ENCODE measurements at regions not wholly inside any gene's neighbourhood (a gene's known extent, or its start where the extent isn't known, plus 50 kb on each side); places are given as distances from the start of the nearest gene placed in this dataset.

GRCh38 chr5:176727983-176728675, 80.8 kb downstream of the TSPAN17 start:
- intact Hi-C loops (cut with micrococcal nuclease) = no loop called here
- peaks cover 3% of the 10 kb centered on the region for H3K4me1 Mint-ChIP-seq
- no peak for DNase-seq
- no peak overlapping the region for H3K27ac Mint-ChIP-seq
- H3K36me3 Mint-ChIP-seq (ENCODE audit: low read depth) = no peaks in the 10 kb centered on the region
- H3K9me3 Mint-ChIP-seq = no peaks in the 10 kb centered on the region
- no peak overlapping the region for H3K4me3 Mint-ChIP-seq
- peaks cover 24% of the 10 kb centered on the region for H3K27me3 Mint-ChIP-seq

- no peaks in the 10 kb centered on the region for H3K9me3 Mint-ChIP-seq
These were observed 81.5 kb upstream of the UNC5A start for GRCh38 chr5:176728831-176729251.

GRCh38 chr5:176730815-176731475, 79.4 kb upstream of the UNC5A start:
- peaks cover 12% of the 10 kb centered on the region for H3K27me3 Mint-ChIP-seq
- no peak for DNase-seq
- H3K36me3 Mint-ChIP-seq (ENCODE audit: low read depth) = no peaks in the 10 kb centered on the region
- no peak overlapping the region for H3K4me3 Mint-ChIP-seq
- H3K4me1 Mint-ChIP-seq = no peaks in the 10 kb centered on the region
- intact Hi-C loops (cut with micrococcal nuclease) = no loop called here
- H3K27ac Mint-ChIP-seq = no peak overlapping the region
- no peaks in the 10 kb centered on the region for H3K9me3 Mint-ChIP-seq

More at GRCh38 chr5:176728831-176729251, 81.5 kb upstream of the UNC5A start:
- H3K4me3 Mint-ChIP-seq = no peak overlapping the region
- H3K27me3 Mint-ChIP-seq = peaks cover 21% of the 10 kb centered on the region
- intact Hi-C loops (cut with micrococcal nuclease) = no loop called here
- no peaks in the 10 kb centered on the region for H3K4me1 Mint-ChIP-seq
- H3K36me3 Mint-ChIP-seq (ENCODE audit: low read depth) = no peaks in the 10 kb centered on the region
- no peak overlapping the region for H3K27ac Mint-ChIP-seq
- DNase-seq = no peak

DNA sequence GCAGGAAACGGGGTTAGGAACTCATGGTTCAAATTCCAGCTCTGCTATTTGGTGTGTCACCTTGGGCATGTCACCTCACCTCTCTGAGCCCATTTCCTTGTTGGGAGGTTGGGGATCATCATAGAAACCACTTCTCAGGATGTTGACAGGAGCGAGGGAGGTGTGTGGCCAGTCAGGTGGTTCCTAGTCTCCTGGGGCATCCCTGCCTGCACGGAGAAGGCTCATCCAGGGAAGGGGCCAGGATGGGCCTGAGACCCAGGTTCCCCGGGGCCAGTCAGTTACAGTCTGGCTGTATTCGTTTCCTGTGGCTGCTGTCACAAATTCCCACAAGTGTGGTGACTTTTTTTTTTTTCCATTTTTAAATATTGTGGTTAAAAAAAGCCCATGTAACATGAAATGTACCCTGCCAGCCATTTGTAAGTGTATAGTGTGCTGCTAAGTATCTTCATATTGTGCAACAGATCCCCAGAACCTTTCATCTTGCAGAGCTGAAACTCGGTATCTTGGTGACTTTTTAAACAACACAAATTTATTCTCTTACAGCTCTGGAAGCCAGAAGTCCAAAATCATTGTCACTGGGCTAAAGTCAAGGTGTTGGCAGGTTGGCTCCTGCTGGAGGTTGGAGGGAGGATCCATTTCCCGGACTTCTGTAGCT, 78.7 kb upstream of the UNC5A start:
- Mint-ChIP-seq H3K4me3 (no peak overlapping the region), H3K27me3 (peaks cover 10% of the 10 kb centered on the region), H3K9me3 (no peaks in the 10 kb centered on the region), H3K36me3 (ENCODE audit: low read depth) (no peaks in the 10 kb centered on the region), H3K27ac (no peak overlapping the region), H3K4me1 (no peaks in the 10 kb centered on the region)
- intact Hi-C loops (cut with micrococcal nuclease) = no loop called here
- no peak for DNase-seq

- H3K4me1 Mint-ChIP-seq = no peaks in the 10 kb centered on the region
- H3K27me3 Mint-ChIP-seq = peaks cover 10% of the 10 kb centered on the region
- intact Hi-C loops (cut with micrococcal nuclease) = no loop called here
- no peak for DNase-seq
- H3K36me3 Mint-ChIP-seq (ENCODE audit: low read depth) = no peaks in the 10 kb centered on the region
- no peaks in the 10 kb centered on the region for H3K9me3 Mint-ChIP-seq
- H3K27ac Mint-ChIP-seq = no peak overlapping the region
- no peak overlapping the region for H3K4me3 Mint-ChIP-seq
These were observed 78.1 kb upstream of the UNC5A start for GRCh38 chr5:176732306-176732705.

DNA sequence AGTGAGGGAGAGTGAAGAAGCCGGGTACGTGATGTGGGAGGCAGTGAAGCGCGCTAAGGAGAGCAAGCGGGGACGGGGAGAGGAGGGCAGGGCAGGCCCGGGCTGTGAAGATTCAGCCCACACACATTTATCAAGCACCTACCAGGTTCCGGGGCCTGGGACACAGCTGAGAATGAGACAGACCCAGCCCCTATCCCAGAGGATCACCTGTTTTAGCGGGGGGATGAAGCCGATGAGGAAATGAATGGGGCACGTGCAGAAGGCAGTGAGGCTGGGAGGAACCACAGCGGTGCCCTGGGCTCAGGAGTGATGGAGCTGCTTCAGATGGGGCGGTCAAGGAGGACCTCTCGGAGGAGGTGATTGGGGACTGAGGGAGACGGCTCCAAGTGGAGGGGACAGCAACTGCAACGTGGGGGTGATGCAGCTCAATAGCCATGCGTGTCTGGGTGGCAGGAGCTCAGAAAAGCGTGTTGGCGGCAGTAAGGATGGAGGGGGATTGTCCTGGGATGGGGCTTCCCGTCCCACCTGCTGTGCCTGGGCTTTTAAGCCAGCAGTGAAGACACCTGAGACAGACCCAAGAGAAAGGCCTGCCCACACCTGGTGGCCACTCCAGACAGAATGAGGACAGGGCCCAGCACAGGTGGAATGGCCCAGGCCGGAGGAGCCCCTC, 77.5 kb upstream of the UNC5A start:
- intact Hi-C loops (cut with micrococcal nuclease) = no loop called here
- Mint-ChIP-seq H3K4me3 (no peak overlapping the region), H3K9me3 (no peaks in the 10 kb centered on the region), H3K27me3 (peaks cover 10% of the 10 kb centered on the region), H3K36me3 (ENCODE audit: low read depth) (no peaks in the 10 kb centered on the region), H3K4me1 (no peaks in the 10 kb centered on the region), H3K27ac (no peak overlapping the region)
- no peak for DNase-seq

DNA sequence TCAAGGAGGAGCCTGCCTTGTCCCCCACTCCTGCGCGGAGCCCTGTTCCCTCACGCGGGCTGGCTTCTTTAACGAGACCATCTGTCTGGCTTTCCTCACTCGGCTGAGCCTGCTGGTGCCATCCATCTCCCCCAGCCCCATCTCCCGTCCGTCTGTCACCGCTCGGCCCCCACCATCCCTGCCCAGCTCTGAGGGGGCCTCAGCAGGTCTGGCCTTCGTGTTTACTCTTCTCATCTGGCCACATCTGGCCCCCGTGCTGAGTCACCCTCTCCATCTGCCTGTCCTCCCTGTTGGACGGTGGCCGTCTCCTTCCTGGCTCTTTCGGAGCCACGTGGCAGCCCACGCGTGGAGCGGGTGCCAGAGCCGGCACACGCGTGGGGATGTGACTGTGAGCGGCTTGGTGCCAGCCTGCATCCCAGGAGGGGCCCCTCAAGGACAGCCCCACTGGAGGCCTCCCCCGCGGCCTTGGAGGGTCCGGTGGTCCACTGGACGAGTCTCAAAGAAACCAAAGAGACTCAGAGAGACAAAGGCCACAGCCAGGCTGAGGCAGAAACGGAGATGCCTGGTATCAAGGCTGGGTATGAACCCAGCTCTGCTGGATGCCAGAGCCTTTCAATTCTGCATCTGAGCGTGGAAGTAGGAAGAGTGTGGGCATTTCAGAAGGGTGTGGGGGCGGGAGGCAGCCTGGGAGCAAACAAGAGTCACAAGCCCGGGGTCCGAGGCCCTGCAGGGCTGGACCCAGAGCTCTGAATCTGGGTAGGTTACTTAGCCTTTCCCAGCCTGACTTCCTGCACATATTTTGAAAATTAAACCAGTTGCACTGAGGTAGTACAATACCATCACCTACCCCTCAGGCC, 76.7 kb upstream of the UNC5A start:
- peaks cover 14% of the 10 kb centered on the region for H3K27me3 Mint-ChIP-seq
- H3K9me3 Mint-ChIP-seq = no peaks in the 10 kb centered on the region
- no peak for DNase-seq
- intact Hi-C loops (cut with micrococcal nuclease) = no loop called here
- H3K36me3 Mint-ChIP-seq (ENCODE audit: low read depth) = no peaks in the 10 kb centered on the region
- H3K4me1 Mint-ChIP-seq = no peaks in the 10 kb centered on the region
- H3K4me3 Mint-ChIP-seq = no peak overlapping the region
- no peak overlapping the region for H3K27ac Mint-ChIP-seq

DNA sequence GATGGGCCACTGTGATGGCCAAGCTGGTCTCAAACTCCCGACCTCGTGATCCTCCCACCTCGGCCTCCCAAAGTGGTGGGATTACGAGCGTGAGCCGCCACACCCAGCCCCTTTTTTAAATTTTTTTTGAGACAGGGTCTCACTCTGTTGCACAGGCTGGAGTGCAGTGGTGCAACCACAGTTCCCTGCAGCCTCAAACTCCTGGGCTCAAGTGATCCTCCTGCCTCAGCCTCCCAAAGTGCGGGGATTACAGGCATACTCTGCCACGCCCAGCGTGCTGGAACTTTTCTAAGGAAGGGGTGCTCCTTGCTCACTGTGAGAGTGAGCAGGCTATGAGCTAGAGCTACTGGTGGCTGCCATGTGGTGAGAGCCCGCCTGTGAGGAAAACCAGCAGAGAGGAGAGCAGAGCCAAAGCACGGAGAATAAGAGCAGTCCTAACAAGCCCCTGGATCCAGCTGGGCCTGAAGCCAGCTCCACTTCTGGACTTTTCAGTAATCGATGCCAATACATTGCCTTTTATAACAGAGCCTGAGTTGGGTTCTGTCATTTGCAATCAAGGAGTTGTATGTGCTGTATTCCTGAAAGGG, 75.5 kb upstream of the UNC5A start:
- Mint-ChIP-seq H3K36me3 (ENCODE audit: low read depth) (no peaks in the 10 kb centered on the region), H3K4me1 (no peaks in the 10 kb centered on the region), H3K27me3 (peaks cover 24% of the 10 kb centered on the region), H3K4me3 (no peak overlapping the region), H3K27ac (no peak overlapping the region), H3K9me3 (no peaks in the 10 kb centered on the region)
- intact Hi-C loops (cut with micrococcal nuclease) = no loop called here
- no peak for DNase-seq

DNA sequence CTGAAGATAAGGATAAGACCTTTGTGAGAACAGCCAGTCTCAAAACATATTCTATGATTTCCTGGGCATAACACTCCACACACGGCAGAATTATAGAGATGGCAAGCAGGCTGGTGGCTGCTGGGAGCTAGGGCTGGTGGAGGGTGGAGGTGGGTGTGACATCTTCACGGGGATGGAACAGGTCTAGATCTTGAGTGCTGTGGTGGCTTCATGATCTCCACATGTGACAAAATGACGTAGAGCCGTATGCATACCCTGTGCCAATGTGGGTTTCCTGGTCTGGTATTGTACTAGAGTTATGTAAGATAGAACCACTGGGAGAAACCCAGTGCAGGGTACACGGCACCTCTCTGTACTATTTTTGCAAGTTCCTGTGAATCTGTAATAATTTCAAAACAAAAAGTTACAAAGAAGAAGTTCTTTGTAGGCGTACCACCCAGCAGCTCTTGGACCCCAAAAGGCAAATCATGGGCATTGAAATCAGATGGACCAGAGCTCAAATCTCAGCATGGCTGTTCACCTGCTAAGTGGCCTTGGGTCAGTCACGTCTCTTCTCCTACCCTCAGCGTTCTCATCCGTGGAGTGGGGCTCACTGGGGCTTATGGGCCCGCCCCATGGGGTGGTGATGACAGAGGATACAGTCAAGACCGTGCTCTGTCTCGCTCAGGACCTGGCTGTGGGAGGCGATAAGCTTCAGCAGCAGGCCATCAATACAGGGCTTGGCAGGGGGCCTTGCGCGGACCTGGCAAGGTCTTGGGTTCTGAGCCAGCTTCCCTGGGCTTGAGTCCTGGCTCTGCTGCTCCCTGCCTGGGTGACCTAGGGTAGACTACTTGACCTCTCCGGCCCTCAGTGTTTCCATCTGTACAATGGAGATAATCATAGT, 74.7 kb upstream of the UNC5A start:
- peaks cover 25% of the 10 kb centered on the region for H3K27me3 Mint-ChIP-seq
- DNase-seq = no peak

DNA sequence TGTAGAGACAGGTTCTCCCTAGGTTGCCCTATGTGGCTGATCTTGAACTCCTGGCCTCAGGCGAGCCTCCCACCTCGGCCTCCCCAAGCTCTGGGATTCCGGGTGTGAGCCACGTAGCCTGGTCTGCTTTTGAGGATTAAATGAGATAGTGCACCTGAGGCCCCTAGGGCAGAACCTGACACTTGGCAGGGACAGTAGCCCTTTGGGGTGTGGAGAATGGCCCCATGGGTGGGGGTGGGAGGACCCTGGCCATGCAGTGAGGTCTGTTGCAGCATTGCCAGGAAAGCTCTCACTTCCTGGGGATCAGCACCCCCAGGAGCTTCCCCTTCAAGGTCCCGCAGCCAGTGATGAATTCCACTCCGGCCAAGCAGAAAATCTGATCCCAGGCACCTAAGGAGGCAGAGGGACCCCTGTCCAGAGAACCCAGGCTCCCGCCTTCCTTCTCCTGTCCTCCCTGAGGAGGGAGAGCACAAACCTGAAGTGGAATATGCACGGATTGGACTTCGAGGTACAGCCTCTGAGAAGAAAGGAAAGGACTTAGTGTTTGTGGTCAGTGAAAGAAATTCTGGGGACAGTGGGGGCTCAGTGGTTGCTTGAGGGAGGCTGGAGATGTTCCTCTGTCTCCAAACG, 73.9 kb upstream of the UNC5A start:
- H3K36me3 Mint-ChIP-seq (ENCODE audit: low read depth) = no peaks in the 10 kb centered on the region
- peaks cover 26% of the 10 kb centered on the region for H3K27me3 Mint-ChIP-seq
- no peaks in the 10 kb centered on the region for H3K9me3 Mint-ChIP-seq
- intact Hi-C loops (cut with micrococcal nuclease) = no loop called here
- H3K4me1 Mint-ChIP-seq = no peaks in the 10 kb centered on the region
- no peak for DNase-seq
- H3K4me3 Mint-ChIP-seq = no peak overlapping the region
- no peak overlapping the region for H3K27ac Mint-ChIP-seq

More for the DNA sequence above, 74.7 kb upstream of the UNC5A start:
- Mint-ChIP-seq H3K4me3 (no peak overlapping the region), H3K36me3 (ENCODE audit: low read depth) (no peaks in the 10 kb centered on the region), H3K9me3 (no peaks in the 10 kb centered on the region), H3K4me1 (no peaks in the 10 kb centered on the region), H3K27ac (no peak overlapping the region)
- intact Hi-C loops (cut with micrococcal nuclease) = no loop called here

DNA sequence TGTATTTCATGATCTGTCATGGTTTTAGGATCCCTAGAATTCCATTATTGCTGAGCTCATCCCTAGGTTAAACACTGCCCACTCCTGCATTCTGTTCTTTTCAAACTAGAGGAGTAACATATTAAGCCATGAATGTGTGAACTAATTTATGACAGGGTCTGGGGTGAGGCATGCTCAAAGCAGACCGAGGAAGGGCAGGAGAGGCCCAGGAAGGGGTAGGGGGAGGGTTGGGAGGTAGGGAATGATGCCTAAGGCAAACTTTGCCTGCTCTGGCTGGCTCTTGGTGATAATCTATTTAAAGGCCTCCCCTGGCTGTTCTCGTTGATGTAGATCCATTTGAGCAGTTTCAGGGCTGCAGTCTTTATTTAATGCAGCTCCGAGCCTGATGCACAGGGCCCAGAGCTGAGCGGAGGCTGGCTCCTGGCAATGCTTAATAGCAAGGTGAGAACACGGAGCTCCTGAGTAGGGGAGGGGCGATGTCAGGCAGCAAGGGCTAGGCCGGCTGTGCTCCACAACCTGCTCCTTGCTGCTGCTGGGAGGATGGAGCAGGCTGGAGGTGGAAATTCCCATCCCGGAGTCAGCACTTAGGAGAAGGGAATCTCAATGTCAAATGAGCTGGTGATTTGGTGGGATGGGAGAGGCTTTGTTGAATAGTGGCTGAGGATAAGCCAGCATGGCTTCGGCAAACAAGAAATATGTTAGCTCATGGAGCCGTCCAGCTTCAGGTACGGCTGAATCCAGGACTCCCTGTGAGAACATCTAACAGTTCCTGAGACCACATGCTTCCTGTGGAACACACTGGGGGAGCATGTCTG, 73.2 kb upstream of the UNC5A start:
- H3K4me3 Mint-ChIP-seq = no peak overlapping the region
- peaks cover 3% of the 10 kb centered on the region for H3K4me1 Mint-ChIP-seq
- no peaks in the 10 kb centered on the region for H3K36me3 Mint-ChIP-seq (ENCODE audit: low read depth)
- intact Hi-C loops (cut with micrococcal nuclease) = no loop called here
- DNase-seq = no peak
- H3K9me3 Mint-ChIP-seq = no peaks in the 10 kb centered on the region
- no peak overlapping the region for H3K27ac Mint-ChIP-seq
- H3K27me3 Mint-ChIP-seq = peaks cover 34% of the 10 kb centered on the region

All from activated CD4-positive, alpha-beta T cell treated with anti-CD3 and anti-CD28 coated beads, Interleukin-2, amount 10 ng/mL, durations not matched to agents 24 days and 14 days (primary cell).